NCI-H526 treated with DMSO at 0.1 percent for 48 hours (cell line): ENCODE measurements at regions not wholly inside any gene's neighbourhood (a gene's known extent, or its start where the extent isn't known, plus 50 kb on each side); places are given as distances from the start of the nearest gene placed in this dataset.
A peak's percentile ranks its signal among the peaks of the same experiment; 100 is the strongest.
"Not testable (repeated sequence)": the region's sequence is repeated elsewhere in the genome, so short reads cannot be mapped to it uniquely, and the experiment has no call there.

ENCODE experiments used
- DNase-seq: peaks from one replicate; lab custom pipeline; 2025; lab: John Stamatoyannopoulos, UW

- no peak for DNase-seq
These were observed 117.7 kb upstream of the IVNS1ABP start for GRCh38 chr1:185434721-185435120.

DNA sequence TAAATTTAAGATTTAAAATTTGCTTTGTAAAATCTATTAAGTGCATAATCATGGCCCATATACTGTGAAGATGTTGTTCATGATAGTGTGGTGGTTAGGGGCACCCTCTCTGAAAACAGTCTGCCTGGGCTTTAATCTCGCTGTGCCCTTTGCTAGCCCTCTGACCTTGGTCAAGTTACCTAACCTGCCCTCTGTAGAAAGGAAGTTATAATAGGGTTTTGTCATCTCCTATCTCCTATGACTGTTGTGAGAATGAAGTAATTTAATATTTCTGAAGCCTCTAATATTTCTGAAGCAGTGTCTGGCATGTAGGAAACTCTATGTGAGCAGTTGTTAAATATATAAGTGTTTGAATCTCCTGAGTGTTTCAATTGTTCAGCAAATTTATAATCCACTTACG, 116.6 kb upstream of the IVNS1ABP start:
- no peak for DNase-seq

DNA sequence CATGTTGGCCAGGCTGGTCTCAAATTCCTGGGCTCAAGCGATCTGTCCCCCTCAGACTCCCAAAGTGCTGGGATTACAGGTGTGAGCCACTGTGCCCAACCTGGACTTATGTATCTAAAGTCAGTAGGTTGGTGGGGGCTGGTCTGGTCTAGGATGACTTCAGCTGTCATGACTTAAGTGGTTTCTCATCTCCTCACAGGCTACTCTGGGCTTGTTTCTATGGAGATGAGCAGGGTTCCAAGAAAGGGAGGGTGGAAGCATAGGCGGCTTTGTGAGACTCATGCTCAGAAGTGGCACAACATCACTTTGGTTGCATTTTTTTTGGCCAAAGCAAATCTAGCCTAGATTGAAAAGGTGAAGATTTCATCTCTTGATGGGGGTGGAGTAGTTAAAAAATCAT, 115.9 kb upstream of the IVNS1ABP start:
- no peak for DNase-seq

- no peak for DNase-seq
These were observed 114.6 kb upstream of the IVNS1ABP start for GRCh38 chr1:185431612-185432011.

- DNase-seq, result not testable (repeated sequence)
These were observed 112.6 kb upstream of the IVNS1ABP start for GRCh38 chr1:185429668-185430067.

DNA sequence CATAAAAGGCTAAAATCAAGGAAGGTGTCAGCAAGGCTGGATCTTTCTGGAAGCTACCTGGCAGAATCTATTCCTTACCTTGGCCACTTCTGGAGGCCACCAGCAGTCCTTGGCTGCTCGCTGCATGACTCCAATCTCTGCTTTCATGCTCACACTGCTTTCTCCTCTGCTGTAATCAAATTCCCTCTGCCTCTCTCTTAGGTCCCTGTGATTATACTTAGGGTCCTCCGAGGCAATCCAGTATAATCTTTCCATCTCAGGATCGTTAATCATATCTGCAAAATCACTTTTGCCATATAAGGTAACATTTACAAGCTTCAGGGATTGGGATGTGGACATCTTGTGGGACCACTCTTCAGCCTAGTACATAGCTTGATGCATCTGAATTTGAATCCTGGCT, 110.7 kb upstream of the IVNS1ABP start:
- DNase-seq, result no peak

- DNase-seq, result no peak
These were observed 110.2 kb upstream of the IVNS1ABP start for GRCh38 chr1:185427264-185427663.

- DNase-seq, result no peak
These were observed 109.8 kb upstream of the IVNS1ABP start for GRCh38 chr1:185426848-185427247.

- DNase-seq, result no peak
These were observed 108.1 kb upstream of the IVNS1ABP start for GRCh38 chr1:185425163-185425562.

DNA sequence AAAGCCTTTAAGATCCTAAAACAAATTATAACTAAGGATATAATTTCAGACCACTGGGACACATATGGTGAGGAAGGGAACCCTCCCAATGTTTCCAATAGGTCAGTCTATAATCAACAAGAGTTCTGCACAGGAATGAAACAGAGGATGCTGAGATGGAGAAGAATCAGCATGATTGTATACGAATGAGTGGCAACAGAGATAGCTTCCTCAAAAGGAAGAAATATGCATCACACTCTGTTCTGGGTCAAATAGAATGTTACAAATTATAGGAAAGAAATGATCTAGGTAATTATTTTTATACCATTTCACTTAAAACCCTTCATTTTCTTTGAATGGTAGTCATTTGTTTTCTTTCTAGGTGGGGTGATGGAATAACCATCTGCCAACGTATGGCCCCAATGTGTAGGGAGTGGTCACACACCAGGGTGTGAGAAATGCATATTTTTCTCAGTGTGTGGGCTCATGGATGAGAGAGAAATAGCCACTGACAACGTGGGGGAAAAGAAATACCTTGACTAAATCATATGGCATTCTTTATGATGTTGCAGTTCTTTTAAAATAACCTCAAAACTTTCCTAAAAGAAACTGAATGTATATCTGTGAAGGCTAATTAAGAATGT, 104.6 kb upstream of the IVNS1ABP start:
- DNase-seq, result no peak

DNA sequence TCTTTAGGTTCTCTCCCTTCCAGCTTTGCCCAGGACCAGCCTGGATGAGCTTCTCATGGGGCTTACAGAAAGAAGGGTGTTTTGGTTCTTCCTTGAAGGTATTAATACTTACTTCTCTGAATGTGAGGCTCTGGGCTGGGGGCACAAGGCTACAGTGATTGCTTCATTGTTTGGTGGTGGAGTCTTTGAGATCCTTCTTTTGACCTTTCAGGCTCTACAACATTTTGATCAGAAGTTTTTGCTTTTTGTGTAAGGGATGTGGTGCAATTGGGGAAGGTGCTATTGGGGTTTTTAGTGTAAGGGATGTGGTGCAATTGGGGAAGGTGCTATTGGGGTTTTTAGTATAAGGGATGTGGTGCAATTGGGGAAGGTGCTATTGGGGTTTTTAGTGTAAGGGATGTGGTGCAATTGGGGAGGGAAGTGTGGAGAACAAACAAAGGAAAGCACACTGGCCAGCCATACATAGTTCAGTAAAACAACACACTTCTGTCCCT, 103.6 kb upstream of the IVNS1ABP start:
- no peak for DNase-seq

DNA sequence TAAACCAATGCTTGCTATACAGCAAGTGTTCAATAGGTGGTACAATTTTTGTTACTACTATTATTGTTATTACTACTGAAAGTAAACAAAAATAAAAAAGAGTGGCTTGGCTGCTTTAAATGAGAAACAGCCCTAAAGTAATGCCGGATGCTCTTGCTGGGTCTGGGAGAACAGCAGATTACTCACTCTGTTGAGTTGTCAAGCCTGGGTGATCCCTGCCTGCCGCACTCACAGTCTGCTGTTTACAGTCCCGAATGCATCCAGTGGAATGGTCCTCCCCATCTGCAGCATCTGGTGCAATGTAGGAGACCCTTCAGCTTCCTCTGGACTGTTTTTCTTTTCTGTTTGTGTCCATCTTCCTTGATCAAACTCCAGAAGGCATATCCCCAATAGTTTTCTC, 102.7 kb upstream of the IVNS1ABP start:
- no peak for DNase-seq

DNA sequence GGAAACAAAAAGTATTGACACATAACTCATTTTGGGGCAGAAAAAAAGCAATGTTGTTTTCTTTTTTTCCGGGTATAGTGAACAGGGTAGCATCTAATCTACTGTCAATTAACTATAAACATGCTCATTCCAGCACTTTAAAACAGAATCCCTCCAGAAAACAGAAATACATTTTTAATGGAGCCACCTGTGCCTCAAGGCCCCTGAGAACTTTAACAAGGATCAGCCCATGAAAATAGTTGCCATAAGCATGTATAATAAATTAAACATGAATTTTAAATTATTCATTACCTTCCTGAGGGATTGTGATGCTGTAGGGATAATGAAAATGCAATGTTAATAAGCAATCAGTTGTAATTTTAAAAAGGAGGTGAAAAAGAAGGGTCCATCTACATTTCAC, 101.4 kb upstream of the IVNS1ABP start:
- DNase-seq, result no peak

- peak; percentile 72 for DNase-seq
These were observed 95.5 kb upstream of the IVNS1ABP start for GRCh38 chr1:185412385-185413087.

DNA sequence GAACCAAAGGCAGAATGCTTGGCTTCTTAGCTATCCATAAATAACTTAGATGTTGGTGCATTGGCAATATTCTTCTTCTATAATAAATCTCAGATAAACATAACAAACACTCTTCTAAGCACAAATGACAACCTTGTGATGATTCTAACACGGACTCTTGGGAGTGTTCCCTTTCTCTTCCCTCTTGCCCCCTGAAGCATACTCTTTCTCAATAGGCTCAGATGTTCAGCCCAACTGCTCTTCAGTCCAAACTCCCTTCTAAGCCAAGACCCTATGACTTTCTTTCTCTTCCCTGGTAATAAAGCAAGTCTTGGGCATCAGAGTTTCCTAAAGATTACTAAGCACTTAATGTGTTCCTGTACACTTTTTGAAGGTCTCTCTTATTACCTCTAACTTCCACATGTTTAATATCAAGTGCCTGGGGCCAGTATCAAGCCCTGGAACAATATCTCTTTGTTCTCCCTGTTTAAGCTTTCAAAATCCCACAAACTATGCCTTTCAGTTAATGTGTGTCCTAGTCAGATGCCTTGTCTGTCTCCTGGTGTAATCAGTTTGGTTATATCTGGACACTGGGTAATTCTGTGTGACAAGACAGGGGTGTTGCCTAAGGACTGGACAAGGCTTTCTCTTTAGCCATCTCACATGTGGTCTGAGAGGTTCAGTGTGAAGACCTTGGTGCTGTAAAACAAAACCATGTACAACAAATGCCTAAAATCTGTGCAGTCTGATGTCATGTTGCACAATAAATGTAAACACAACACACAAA, 92.9 kb upstream of the IVNS1ABP start:
- peak; percentile 81 for DNase-seq

- no peak for DNase-seq
These were observed 92.3 kb upstream of the IVNS1ABP start for GRCh38 chr1:185409345-185409744.

- DNase-seq, result no peak
These were observed 91.7 kb upstream of the IVNS1ABP start for GRCh38 chr1:185408700-185409270.

GRCh38 chr1:185406691-185407009, 89.6 kb upstream of the IVNS1ABP start:
- no peak for DNase-seq

- DNase-seq, result no peak
These were observed 89.1 kb upstream of the IVNS1ABP start for GRCh38 chr1:185406006-185406690.

- DNase-seq, result peak; percentile 50
These were observed 88.0 kb upstream of the IVNS1ABP start for GRCh38 chr1:185404907-185405568.

DNA sequence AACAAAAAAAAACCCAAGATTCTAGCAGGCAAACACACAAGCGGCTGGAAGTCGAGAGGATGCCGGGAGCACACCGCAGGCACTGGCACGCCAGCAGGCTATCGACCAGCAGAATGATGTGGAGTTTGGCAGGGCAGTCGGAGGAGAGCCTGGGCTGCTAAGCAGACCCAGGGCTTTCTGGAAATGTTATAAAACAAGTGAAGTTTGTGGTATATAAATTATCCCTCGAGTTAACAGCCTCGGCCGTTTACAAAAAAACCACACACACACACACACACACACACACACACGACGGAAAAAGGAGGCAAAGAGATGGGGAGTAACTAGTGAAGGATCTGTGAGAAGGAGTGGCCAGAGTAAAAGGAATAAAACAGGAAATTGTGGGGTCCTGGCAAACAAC, 87.2 kb upstream of the IVNS1ABP start:
- no peak for DNase-seq

DNA sequence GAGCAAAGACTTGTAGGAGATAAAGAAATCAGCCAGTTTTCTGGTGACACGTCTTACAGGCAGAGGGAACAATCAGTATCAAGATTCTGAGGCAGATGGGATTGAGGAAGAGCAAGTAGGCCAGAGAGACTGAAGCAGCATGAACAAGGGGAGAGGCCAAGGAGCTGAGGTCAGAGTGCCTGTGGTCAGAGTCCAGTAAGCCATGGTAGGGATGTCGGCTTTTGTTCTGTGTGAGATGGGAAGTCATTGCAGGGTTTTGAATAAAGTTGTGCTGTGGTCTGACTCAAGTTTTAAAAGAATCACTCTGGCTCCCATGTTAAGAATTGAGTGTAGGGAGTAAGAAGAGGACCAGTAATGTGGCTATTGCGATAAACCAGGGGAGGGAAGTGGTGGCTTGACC, 85.9 kb upstream of the IVNS1ABP start:
- no peak for DNase-seq
